HCT116 (cell line): ENCODE measurements at regions not wholly inside any gene's neighbourhood (a gene's known extent, or its start where the extent isn't known, plus 50 kb on each side); places are given as distances from the start of the nearest gene placed in this dataset.

Experiments
- ATAC-seq: fragments of 200-7000 bp; cut with Tn5 transposase; 2 replicates; pipeline ENCODE4 v1.9.1; 2020; ENCODE audit warnings: mild to moderate bottlenecking, moderate library complexity
- BruUV-seq: library from RNA; stranded (reverse); fragments of 400-500 nt; replicated peaks from 2 replicates; lab custom pipeline; 2021; lab: Mats Ljungman, UMichigan
- CTCF ChIA-PET: fragments of 300-600 bp; sonication (Branson Sonifier 250); formaldehyde crosslinking; loops from one replicate; lab custom pipeline; 2021; ENCODE audit warnings: antibody characterized with exemption; lab: Charles Lee
- POLR2A ChIA-PET: fragments of 300-600, 350-600 bp; sonication (Branson Sonifier 250); formaldehyde crosslinking; loops from one replicate; lab custom pipeline; 2021; ENCODE audit warnings: antibody characterized with exemption; lab: Charles Lee
- RAD21 ChIA-PET, 2 experiments: fragments of 300-600 bp; sonication (Branson Sonifier 250); formaldehyde crosslinking; loops; one replicate each; lab custom pipeline; 2023; ENCODE audit warnings: low total read pairs in 2 of 2; ENCODE audit not compliant: uncharacterized antibody in 2 of 2, unreplicated experiment in 2 of 2, low non-redundant PET in 1 of 2; lab: Charles Lee
- DNase-seq: peaks from one replicate; pipeline ENCODE4 v3.0.0-alpha.2; 2010; ENCODE audit warnings: low read depth, low spot score
- H2AFZ ChIP-seq: fragments of 200-600 bp; shearing (Covaris generic), sonication (generic); 2 replicates; pipeline ENCODE4 v1.6.1; 2017; ENCODE audit warnings: low read depth, mixed run types, mixed read lengths, antibody characterized with exemption, low read length; ENCODE audit not compliant: poor library complexity, severe bottlenecking
- H3K27ac ChIP-seq: 2 replicates; pipeline ENCODE4 v1.5.1; 2012; ENCODE audit warnings: low read depth, low read length
- H3K27me3 ChIP-seq: fragments of 200-600 bp; sonication (generic); 2 replicates; pipeline ENCODE4 v1.6.1; 2016; ENCODE audit warnings: mixed run types, low read length, mixed read lengths; ENCODE audit not compliant: insufficient read depth
- H3K36me3 ChIP-seq, 2 experiments: fragments of 200-500 bp in 1 of 2; fragments of 200-600 bp in 1 of 2; sonication (Bioruptor generic) in 1 of 2; sonication (generic) in 1 of 2; 2 replicates each; pipeline versions ENCODE4 v1.5.1 to v1.6.1; 2014 to 2016; ENCODE audit warnings: low read length in 2 of 2, inconsistent platforms in 1 of 2, mixed read lengths in 1 of 2, mixed run types in 1 of 2; ENCODE audit not compliant: insufficient read depth in 2 of 2, control insufficient read depth in 1 of 2
- H3K4me1 ChIP-seq, 2 experiments: fragments of 200-600 bp in 1 of 2; sonication (generic) in 1 of 2; 2 replicates each; pipeline versions ENCODE4 v1.5.1 to v1.6.1; 2012 to 2017; ENCODE audit warnings: low read length in 2 of 2, inconsistent platforms in 1 of 2, mild to moderate bottlenecking in 1 of 2, mixed read lengths in 1 of 2, mixed run types in 1 of 2, moderate library complexity in 1 of 2; ENCODE audit not compliant: insufficient read depth in 2 of 2, control insufficient read depth in 1 of 2
- H3K4me2 ChIP-seq: fragments of 200-600 bp; sonication (generic); 2 replicates; pipeline ENCODE4 v1.6.1; 2017; ENCODE audit warnings: mixed run types, low read length, mixed read lengths
- H3K4me3 ChIP-seq, 2 experiments: fragments of 200-600 bp in 1 of 2; sonication (generic) in 1 of 2; replicated peaks in 1 of 2; 2 replicates each; pipeline ENCODE4 v1.5.1; 2011 to 2016; ENCODE audit warnings: low read length in 2 of 2, control low read depth in 1 of 2, low read depth in 1 of 2, mild to moderate bottlenecking in 1 of 2, mixed read lengths in 1 of 2, mixed run types in 1 of 2
- H3K79me2 ChIP-seq: fragments of 200-600 bp; sonication (generic); 2 replicates; pipeline ENCODE4 v1.6.1; 2017; ENCODE audit warnings: mild to moderate bottlenecking, mixed run types, low read length, moderate library complexity, mixed read lengths; ENCODE audit not compliant: insufficient read depth
- H3K9ac ChIP-seq: fragments of 200-600 bp; sonication (generic); 2 replicates; pipeline ENCODE4 v1.6.1; 2016; ENCODE audit warnings: low read length, mixed read lengths
- H3K9me2 ChIP-seq: fragments of 200-600 bp; sonication (generic), shearing (Covaris generic); 2 replicates; pipeline ENCODE4 v1.6.1; 2017; ENCODE audit warnings: mixed run types, mild to moderate bottlenecking, moderate library complexity; ENCODE audit not compliant: insufficient read depth
- H3K9me3 ChIP-seq, 2 experiments: fragments of 200-500 bp in 1 of 2; fragments of 200-600 bp in 1 of 2; sonication (Bioruptor generic) in 1 of 2; sonication (generic) in 1 of 2; 2 replicates each; pipeline ENCODE4 v1.6.1; 2014 to 2017; ENCODE audit warnings: low read length in 2 of 2, mixed read lengths in 2 of 2, inconsistent platforms in 1 of 2, low read depth in 1 of 2, mild to moderate bottlenecking in 1 of 2, mixed run types in 1 of 2, moderate library complexity in 1 of 2; ENCODE audit not compliant: control insufficient read depth in 1 of 2, insufficient read depth in 1 of 2
- H4K20me1 ChIP-seq: fragments of 200-600 bp; sonication (generic), shearing (Covaris generic); 2 replicates; pipeline ENCODE4 v1.6.1; 2017; ENCODE audit warnings: mixed run types, mild to moderate bottlenecking, moderate library complexity; ENCODE audit not compliant: insufficient read depth
- CBX3 ChIP-seq: IDR thresholded peaks from 2 replicates; pipeline ENCODE4 v1.6.1; 2012; ENCODE audit warnings: low read depth
- CEBPB ChIP-seq: IDR thresholded peaks from 2 replicates; pipeline ENCODE4 v1.6.1; 2012; ENCODE audit warnings: low read depth
- EGR1 ChIP-seq: IDR thresholded peaks from 2 replicates; pipeline ENCODE4 v1.6.1; 2012; ENCODE audit warnings: low read depth
- JUND ChIP-seq: IDR thresholded peaks from 2 replicates; pipeline ENCODE4 v1.6.1; 2012
- POLR2A ChIP-seq: IDR thresholded peaks from 2 replicates; pipeline ENCODE4 v1.7.0; 2011; ENCODE audit warnings: borderline replicate concordance; ENCODE audit not compliant: insufficient read depth, insufficient read length; ENCODE audit errors: extremely low read depth
- POLR2AphosphoS5 ChIP-seq: IDR thresholded peaks from 2 replicates; pipeline ENCODE4 v1.6.1; 2011; ENCODE audit warnings: mild to moderate bottlenecking, low read depth, low read length, moderate library complexity
- RAD21 ChIP-seq: IDR thresholded peaks from 2 replicates; pipeline ENCODE4 v1.6.1; 2012; ENCODE audit warnings: low read depth, mild to moderate bottlenecking
- SIN3A ChIP-seq: IDR thresholded peaks from 2 replicates; pipeline ENCODE4 v1.6.1; 2012; ENCODE audit warnings: low read depth
- SP1 ChIP-seq: IDR thresholded peaks from 2 replicates; pipeline ENCODE4 v1.6.1; 2012; ENCODE audit warnings: low read depth
- SRF ChIP-seq: IDR thresholded peaks from 2 replicates; pipeline ENCODE4 v1.6.1; 2012; ENCODE audit warnings: low read depth
- YY1 ChIP-seq: IDR thresholded peaks from 2 replicates; pipeline ENCODE4 v1.6.1; 2011; ENCODE audit warnings: low read length, low read depth, moderate library complexity, mild to moderate bottlenecking; ENCODE audit not compliant: insufficient replicate concordance; ENCODE audit errors: extremely low read depth
- ZFX ChIP-seq: fragments of 450-650 bp; IDR thresholded peaks from 2 replicates; pipeline ENCODE4 v1.6.1; 2017
- ZNF274 ChIP-seq: fragments of 200-500 bp; sonication (Bioruptor generic); IDR thresholded peaks from 2 replicates; pipeline ENCODE4 v1.6.1; 2014; ENCODE audit warnings: mild to moderate bottlenecking, low read depth, low read length, inconsistent platforms
- intact Hi-C: fragments of 100-400 bp; cut with micrococcal nuclease; formaldehyde crosslinking; loops from 2 replicates; pipeline ENCODE4 v1.10.0; 2022
- TF ChIP-seq, protein P1 (sequence below): IDR thresholded peaks from 2 replicates; pipeline ENCODE4 v1.6.1; 2011; ENCODE audit warnings: mild to moderate bottlenecking, low read length, moderate library complexity; ENCODE audit not compliant: insufficient replicate concordance; ENCODE audit errors: extremely low read depth
- TF ChIP-seq, protein P2 (sequence below), 3 experiments: fragments of 200-600 bp in 1 of 3; sonication (generic) in 1 of 3; IDR thresholded peaks in 2 of 3; conservative IDR thresholded peaks in 1 of 3; 2 replicates each; pipeline ENCODE4 v1.5.1; 2012 to 2017; ENCODE audit warnings: low read depth in 2 of 3, low read length in 2 of 3, antibody characterized with exemption in 1 of 3, borderline replicate concordance in 1 of 3, control low read depth in 1 of 3, mild to moderate bottlenecking in 1 of 3, mixed read lengths in 1 of 3, mixed run types in 1 of 3, moderate library complexity in 1 of 3; ENCODE audit not compliant: insufficient read depth in 1 of 3

DNA sequence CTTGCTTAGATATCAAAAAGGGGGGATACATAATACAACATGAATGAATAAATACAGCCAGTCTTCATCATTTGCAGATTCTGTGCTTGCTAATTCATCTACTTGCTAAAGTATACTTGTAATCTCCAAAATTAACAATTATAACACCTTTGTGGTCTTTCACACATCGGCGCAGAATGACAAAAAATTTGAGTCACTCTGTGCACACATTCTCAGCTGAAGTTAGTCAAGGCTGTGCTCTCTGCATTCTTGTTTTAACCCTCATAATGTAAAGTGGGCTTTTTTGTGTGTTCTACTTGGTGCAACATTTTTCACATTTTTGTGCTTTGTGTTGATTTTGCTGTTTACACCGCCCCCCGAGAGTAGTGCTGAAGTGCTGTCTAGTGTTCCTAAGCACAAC is 65.8 kb upstream of the GPRIN3 start:
- Histone ChIP-seq H3K27ac (no peak overlapping the region), H3K79me2 (no peaks in the 10 kb centered on the region), H3K9me3 (no peaks in the 10 kb centered on the region), H3K9me2 (no peaks in the 10 kb centered on the region), H3K4me2 (no peak overlapping the region), H4K20me1 (no peaks in the 10 kb centered on the region), H3K27me3 (no peaks in the 10 kb centered on the region), H3K36me3 (no peaks in the 10 kb centered on the region), H3K4me3 (no peak overlapping the region), H2AFZ (no peak overlapping the region), H3K9ac (no peak overlapping the region), H3K4me1 (no peaks in the 10 kb centered on the region)
- no TSS peak for BruUV-seq
- CTCF ChIA-PET, result no interaction called here
- intact Hi-C loops, result no loop called here
- TF ChIP-seq SP1 (no peak), SRF (no peak), ZFX (no peak), POLR2A (no peak), JUND (no peak), SIN3A (no peak), RAD21 (no peak), YY1 (no peak), ZNF274 (no peak), CEBPB (no peak)
- TF ChIP-seq, protein P1, sequence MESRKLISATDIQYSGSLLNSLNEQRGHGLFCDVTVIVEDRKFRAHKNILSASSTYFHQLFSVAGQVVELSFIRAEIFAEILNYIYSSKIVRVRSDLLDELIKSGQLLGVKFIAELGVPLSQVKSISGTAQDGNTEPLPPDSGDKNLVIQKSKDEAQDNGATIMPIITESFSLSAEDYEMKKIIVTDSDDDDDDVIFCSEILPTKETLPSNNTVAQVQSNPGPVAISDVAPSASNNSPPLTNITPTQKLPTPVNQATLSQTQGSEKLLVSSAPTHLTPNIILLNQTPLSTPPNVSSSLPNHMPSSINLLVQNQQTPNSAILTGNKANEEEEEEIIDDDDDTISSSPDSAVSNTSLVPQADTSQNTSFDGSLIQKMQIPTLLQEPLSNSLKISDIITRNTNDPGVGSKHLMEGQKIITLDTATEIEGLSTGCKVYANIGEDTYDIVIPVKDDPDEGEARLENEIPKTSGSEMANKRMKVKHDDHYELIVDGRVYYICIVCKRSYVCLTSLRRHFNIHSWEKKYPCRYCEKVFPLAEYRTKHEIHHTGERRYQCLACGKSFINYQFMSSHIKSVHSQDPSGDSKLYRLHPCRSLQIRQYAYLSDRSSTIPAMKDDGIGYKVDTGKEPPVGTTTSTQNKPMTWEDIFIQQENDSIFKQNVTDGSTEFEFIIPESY, result no peak
- RAD21 ChIA-PET, result no interaction called here
- ATAC-seq (no peak), DNase-seq (no peak)
- POLR2A ChIA-PET, result no interaction called here

DNA sequence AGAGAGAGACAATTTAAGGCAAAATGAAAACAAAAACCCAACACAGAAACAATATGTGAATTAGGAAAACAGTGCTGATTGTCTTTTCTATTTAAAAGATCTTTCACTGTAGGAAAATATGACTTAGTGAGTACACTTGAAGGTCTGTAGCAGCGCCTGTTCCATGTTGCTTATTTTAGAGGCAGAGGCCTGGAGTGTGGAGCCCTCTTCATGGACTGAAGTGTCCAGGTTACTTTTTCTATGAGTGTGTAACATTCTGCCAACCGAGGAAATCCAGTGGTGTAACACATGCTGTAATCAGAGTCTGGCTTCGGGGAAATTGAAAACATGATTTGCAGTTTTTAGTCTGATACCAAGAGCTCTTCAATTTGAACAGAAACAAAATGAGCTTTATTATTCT is 64.0 kb upstream of the GPRIN3 start:
- TF ChIP-seq, protein P2, sequence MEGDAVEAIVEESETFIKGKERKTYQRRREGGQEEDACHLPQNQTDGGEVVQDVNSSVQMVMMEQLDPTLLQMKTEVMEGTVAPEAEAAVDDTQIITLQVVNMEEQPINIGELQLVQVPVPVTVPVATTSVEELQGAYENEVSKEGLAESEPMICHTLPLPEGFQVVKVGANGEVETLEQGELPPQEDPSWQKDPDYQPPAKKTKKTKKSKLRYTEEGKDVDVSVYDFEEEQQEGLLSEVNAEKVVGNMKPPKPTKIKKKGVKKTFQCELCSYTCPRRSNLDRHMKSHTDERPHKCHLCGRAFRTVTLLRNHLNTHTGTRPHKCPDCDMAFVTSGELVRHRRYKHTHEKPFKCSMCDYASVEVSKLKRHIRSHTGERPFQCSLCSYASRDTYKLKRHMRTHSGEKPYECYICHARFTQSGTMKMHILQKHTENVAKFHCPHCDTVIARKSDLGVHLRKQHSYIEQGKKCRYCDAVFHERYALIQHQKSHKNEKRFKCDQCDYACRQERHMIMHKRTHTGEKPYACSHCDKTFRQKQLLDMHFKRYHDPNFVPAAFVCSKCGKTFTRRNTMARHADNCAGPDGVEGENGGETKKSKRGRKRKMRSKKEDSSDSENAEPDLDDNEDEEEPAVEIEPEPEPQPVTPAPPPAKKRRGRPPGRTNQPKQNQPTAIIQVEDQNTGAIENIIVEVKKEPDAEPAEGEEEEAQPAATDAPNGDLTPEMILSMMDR (IDR thresholded peaks at IDR 0.05 in 2 of 3, conservative IDR thresholded peaks at IDR 0.05 in 1 of 3; ENCODE audit: borderline replicate concordance in 1 of 3, insufficient read depth in 1 of 3, low read depth in 2 of 3, low read length in 2 of 3), result no peak
- TF ChIP-seq EGR1, result no peak
- TF ChIP-seq SIN3A, result no peak
- TF ChIP-seq ZNF274, result no peak
- no peak for TF ChIP-seq SRF
- TF ChIP-seq POLR2AphosphoS5, result no peak
- TF ChIP-seq SP1, result no peak
- no peak for TF ChIP-seq CBX3
- TF ChIP-seq YY1, result no peak
- no peak for TF ChIP-seq JUND
- no peaks in the 10 kb centered on the region for H3K36me3 ChIP-seq
- H3K27ac ChIP-seq, result no peak overlapping the region
- no peak overlapping the region for H2AFZ ChIP-seq
- H3K9me3 ChIP-seq, result no peaks in the 10 kb centered on the region
- no TSS peak for BruUV-seq
- no peaks in the 10 kb centered on the region for H3K9me2 ChIP-seq
- ChIA-PET POLR2A (no interaction called here), RAD21 (no interaction called here), CTCF (no interaction called here)
- H3K4me3 ChIP-seq, result no peak overlapping the region
- intact Hi-C loops, result no loop called here
- no peaks in the 10 kb centered on the region for H3K79me2 ChIP-seq
- no peak overlapping the region for H3K9ac ChIP-seq
- H3K27me3 ChIP-seq, result no peaks in the 10 kb centered on the region
- no peak for ATAC-seq
- H3K4me1 ChIP-seq, result no peaks in the 10 kb centered on the region
- H4K20me1 ChIP-seq, result no peaks in the 10 kb centered on the region
- no peak overlapping the region for H3K4me2 ChIP-seq
- no peak for DNase-seq
